ENCODE measurements at regions not wholly inside any gene's neighbourhood (a gene's known extent, or its start where the extent isn't known, plus 50 kb on each side); places are given as distances from the start of the nearest gene placed in this dataset.

GRCh38 chr17:12599186-12599920, 66.3 kb upstream of the MYOCD start:
- no peak for DNase-seq

DNA sequence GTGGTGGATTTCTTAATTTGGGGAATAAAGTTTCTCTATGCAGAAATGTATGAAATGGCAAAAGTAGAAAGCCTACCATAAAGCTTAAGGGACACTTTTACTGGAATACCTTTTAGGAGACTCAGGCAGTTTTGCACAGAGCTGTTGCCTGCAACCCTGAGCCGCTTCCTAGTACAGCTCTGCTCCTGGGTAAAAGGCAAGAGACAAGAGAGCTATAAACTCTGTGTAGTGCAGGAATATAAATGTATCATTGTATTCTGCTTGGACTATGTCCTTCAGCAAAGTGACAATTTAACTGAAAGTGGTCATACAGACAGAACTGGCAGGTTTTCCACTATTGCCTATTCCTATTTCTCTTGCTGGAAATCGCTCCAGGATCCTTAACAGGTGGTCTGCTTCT, 65.3 kb upstream of the MYOCD start:
- no peak for DNase-seq

GRCh38 chr17:12603566-12603965, 62.1 kb upstream of the MYOCD start:
- no peak for DNase-seq

DNA sequence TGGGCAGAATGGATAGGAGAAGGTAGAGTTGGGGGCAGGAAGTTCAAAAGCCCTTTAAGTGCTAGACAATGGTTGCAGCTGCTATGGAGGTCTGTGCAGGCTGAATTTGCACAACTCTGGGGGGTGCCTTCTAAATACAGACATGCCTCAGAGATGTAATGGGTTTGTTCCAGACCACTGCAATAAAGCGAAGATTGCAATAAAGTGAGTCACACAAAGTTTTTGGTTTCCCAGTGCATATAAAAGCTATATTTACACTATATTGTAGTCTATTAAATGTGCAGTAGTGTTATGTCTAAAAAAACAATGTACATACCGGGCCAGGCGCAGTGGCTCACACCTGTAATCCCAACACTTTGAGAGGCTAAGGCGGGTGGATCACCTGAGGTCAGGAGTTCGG, 60.5 kb upstream of the MYOCD start:
- DNase-seq, result no peak

GRCh38 chr17:12613566-12613965, 52.1 kb upstream of the MYOCD start:
- no peak for DNase-seq

All from GDM1 (cell line).